ENCODE measurements at regions not wholly inside any gene's neighbourhood (a gene's known extent, or its start where the extent isn't known, plus 50 kb on each side); places are given as distances from the start of the nearest gene placed in this dataset.
"Not testable (repeated sequence)": the region's sequence is repeated elsewhere in the genome, so short reads cannot be mapped to it uniquely, and the experiment has no call there.

GRCh38 chr9:42306625-42307024 lies 123.2 kb downstream of the SPATA31A6 start:
- TF ChIP-seq ZNF274 (IDR thresholded peaks at IDR 0.05; ENCODE audit: low read depth, low read length); YY1 (IDR thresholded peaks at IDR 0.05; ENCODE audit: insufficient read depth, insufficient read length): not testable (repeated sequence)

Measured in NT2/D1 (cell line).